ENCODE measurements at regions not wholly inside any gene's neighbourhood (a gene's known extent, or its start where the extent isn't known, plus 50 kb on each side); places are given as distances from the start of the nearest gene placed in this dataset.
"Not testable (repeated sequence)": the region's sequence is repeated elsewhere in the genome, so short reads cannot be mapped to it uniquely, and the experiment has no call there.

- no peak for DNase-seq
Measured at GRCh38 chr13:19061278-19061677, 120.3 kb downstream of the TUBA3C start.

GRCh38 chr13:19060311-19061002 is 121.2 kb downstream of the TUBA3C start:
- DNase-seq, result no peak

GRCh38 chr13:19059016-19059780 is 122.4 kb downstream of the TUBA3C start:
- no peak for DNase-seq

GRCh38 chr13:19058566-19058965 is 123.1 kb downstream of the TUBA3C start:
- no peak for DNase-seq

- DNase-seq, result no peak
Measured at GRCh38 chr13:19057588-19058340, 123.9 kb downstream of the TUBA3C start.

- no peak for DNase-seq
Measured at GRCh38 chr13:19056984-19057490, 124.6 kb downstream of the TUBA3C start.

- no peak for DNase-seq
Measured at GRCh38 chr13:19056355-19056880, 125.2 kb downstream of the TUBA3C start.

GRCh38 chr13:19055611-19056010 is 126.0 kb downstream of the TUBA3C start:
- DNase-seq, result no peak

GRCh38 chr13:19053561-19053960 is 128.1 kb downstream of the TUBA3C start:
- no peak for DNase-seq

- DNase-seq, result no peak
Measured at GRCh38 chr13:19052931-19053330, 128.7 kb downstream of the TUBA3C start.

GRCh38 chr13:19052180-19052579 is 129.4 kb downstream of the TUBA3C start:
- no peak for DNase-seq

GRCh38 chr13:19050901-19051300 is 130.7 kb downstream of the TUBA3C start:
- DNase-seq, result no peak

GRCh38 chr13:19049624-19050023 is 132.0 kb downstream of the TUBA3C start:
- DNase-seq, result not testable (repeated sequence)

- no peak for DNase-seq
Measured at GRCh38 chr13:19048381-19048780, 133.2 kb downstream of the TUBA3C start.

- DNase-seq, result no peak
Measured at GRCh38 chr13:19023115-19023514, 158.5 kb downstream of the TUBA3C start.

GRCh38 chr13:19020988-19021387 is 160.6 kb downstream of the TUBA3C start:
- no peak for DNase-seq

- no peak for DNase-seq
Measured at GRCh38 chr13:18998389-18998788, 183.2 kb downstream of the TUBA3C start.

GRCh38 chr13:18996627-18997051 is 185.0 kb downstream of the TUBA3C start:
- DNase-seq, result no peak

GRCh38 chr13:18996221-18996620 is 185.4 kb downstream of the TUBA3C start:
- no peak for DNase-seq

- DNase-seq, result no peak
Measured at GRCh38 chr13:18995259-18995873, 186.3 kb downstream of the TUBA3C start.

- no peak for DNase-seq
Measured at GRCh38 chr13:18993884-18994660, 187.6 kb downstream of the TUBA3C start.

- DNase-seq, result no peak
Measured at GRCh38 chr13:18992791-18993190, 188.8 kb downstream of the TUBA3C start.
